Lower leg skin (tissue), 4 donors: ENCODE measurements at regions not wholly inside any gene's neighbourhood (a gene's known extent, or its start where the extent isn't known, plus 50 kb on each side); places are given as distances from the start of the nearest gene placed in this dataset.

ENCODE experiments used
- DNase-seq, 2 donors: peaks; one replicate each; pipeline ENCODE4 v3.0.0-alpha.2; 2019; ENCODE audit warnings: low spot score in 2 of 2
- H3K4me3 ChIP-seq: fragments of 200-600 bp; sonication (generic); 2 replicates; pipeline ENCODE4 v1.5.1; 2017; ENCODE audit warnings: mild to moderate bottlenecking, low read depth; ENCODE audit not compliant: poor library complexity, severe bottlenecking
- CTCF ChIP-seq, 3 donors: fragments of 450-650 bp; IDR thresholded peaks; one replicate each; pipeline ENCODE4 v1.5.1; 2016; ENCODE audit warnings: antibody characterized with exemption in 3 of 3, mild to moderate bottlenecking in 3 of 3, moderate library complexity in 2 of 3
- POLR2A ChIP-seq, 2 donors: fragments of 450-650 bp; IDR thresholded peaks; one replicate each; pipeline ENCODE4 v1.6.1; 2016 to 2017; ENCODE audit warnings: antibody characterized with exemption in 2 of 2, mild to moderate bottlenecking in 1 of 2, moderate library complexity in 1 of 2
- WGBS, 2 donors: methylation state at CpG; one replicate each; pipeline ENCODE4 v1.1.5; 2018; 5-methylcytosine and 5-hydroxymethylcytosine counted together
- intact Hi-C: fragments of 100-400 bp; cut with DNase I; formaldehyde crosslinking; loops from one replicate; pipeline ENCODE4 v1.15.0; 2023; ENCODE audit warnings: low total_unique reads

GRCh38 chr13:109301726-109302125, 484.7 kb downstream of the IRS2 start:
- no peak for DNase-seq
- no peak for TF ChIP-seq POLR2A (IDR thresholded peaks at IDR 0.05)
- WGBS, 2 donors: 66 to 74% methylated on average over 5 of the region's 5 CpGs
- intact Hi-C loops: no loop called here
- H3K4me3 ChIP-seq: no peak overlapping the region

GRCh38 chr13:109301276-109301675, 485.1 kb downstream of the IRS2 start:
- intact Hi-C loops: no loop called here
- H3K4me3 ChIP-seq: no peak overlapping the region
- TF ChIP-seq POLR2A (IDR thresholded peaks at IDR 0.05): no peak
- no peak for TF ChIP-seq CTCF (IDR thresholded peaks at IDR 0.05)
- WGBS, 2 donors: 76% methylated on average over 4 of the region's 4 CpGs
- no peak for DNase-seq

- H3K4me3 ChIP-seq: no peak overlapping the region
- intact Hi-C loops: no loop called here
- 57 to 62% methylated on average over 2 of the region's 2 CpGs for WGBS, 2 donors
- DNase-seq: no peak
- TF ChIP-seq CTCF (IDR thresholded peaks at IDR 0.05) (no peak), POLR2A (IDR thresholded peaks at IDR 0.05) (no peak)
Measured at GRCh38 chr13:109297628-109298027, 488.8 kb downstream of the IRS2 start.

GRCh38 chr13:109293166-109293565, 493.2 kb downstream of the IRS2 start:
- H3K4me3 ChIP-seq: no peak overlapping the region
- DNase-seq: no peak
- 89 to 93% methylated on average over 3 of the region's 3 CpGs for WGBS, 2 donors
- no peak for TF ChIP-seq CTCF (IDR thresholded peaks at IDR 0.05)
- no peak for TF ChIP-seq POLR2A (IDR thresholded peaks at IDR 0.05)
- intact Hi-C loops: no loop called here

GRCh38 chr13:109288151-109288709, 498.2 kb downstream of the IRS2 start:
- no peak for DNase-seq
- WGBS, 2 donors: 72 to 85% methylated on average over 6 of the region's 6 CpGs
- H3K4me3 ChIP-seq: no peak overlapping the region
- TF ChIP-seq CTCF (IDR thresholded peaks at IDR 0.05) (no peak), POLR2A (IDR thresholded peaks at IDR 0.05) (no peak)
- intact Hi-C loops: no loop called here

GRCh38 chr13:109287553-109287952, 498.8 kb downstream of the IRS2 start:
- intact Hi-C loops: no loop called here
- no peak overlapping the region for H3K4me3 ChIP-seq
- no peak for DNase-seq
- TF ChIP-seq CTCF (IDR thresholded peaks at IDR 0.05) (no peak), POLR2A (IDR thresholded peaks at IDR 0.05) (no peak)
